Posterior vena cava (tissue), 2 donors: ENCODE measurements at regions not wholly inside any gene's neighbourhood (a gene's known extent, or its start where the extent isn't known, plus 50 kb on each side); places are given as distances from the start of the nearest gene placed in this dataset.

Source experiments
- DNase-seq: peaks from one replicate; pipeline ENCODE4 v3.0.0-alpha.2; 2020; ENCODE audit warnings: low spot score
- intact Hi-C, 2 donors: fragments of 100-400 bp; cut with DNase I; formaldehyde crosslinking; loops; one replicate each; pipeline versions ENCODE4 v1.14.1 to v1.14.2; 2022 to 2023
- donor health status: DM: yes; HTN: yes; CAD: no.
- donor health status: DM: yes; HTN: yes; CAD: no.

- intact Hi-C loops, result no loop called here
- DNase-seq, result no peak
These were observed 718.2 kb upstream of the GRM7 start for GRCh38 chr3:6142707-6143106.

GRCh38 chr3:6147883-6148282, 713.0 kb upstream of the GRM7 start:
- intact Hi-C loops, result no loop called here
- no peak for DNase-seq

- intact Hi-C loops, result no loop called here
- DNase-seq, result no peak
These were observed 705.1 kb upstream of the GRM7 start for GRCh38 chr3:6155650-6156338.

- no peak for DNase-seq
- intact Hi-C loops, result no loop called here
These were observed 695.0 kb upstream of the GRM7 start for GRCh38 chr3:6165951-6166350.

- no peak for DNase-seq
- intact Hi-C loops, result no loop called here
These were observed 692.7 kb upstream of the GRM7 start for GRCh38 chr3:6168256-6168655.

- intact Hi-C loops, result no loop called here
These were observed 687.9 kb upstream of the GRM7 start for GRCh38 chr3:6172871-6173642.

GRCh38 chr3:6177417-6177816, 683.5 kb upstream of the GRM7 start:
- intact Hi-C loops, result no loop called here
- no peak for DNase-seq

More at GRCh38 chr3:6172871-6173642, 687.9 kb upstream of the GRM7 start:
- DNase-seq, result no peak

GRCh38 chr3:6179761-6180160, 681.2 kb upstream of the GRM7 start:
- intact Hi-C loops, result no loop called here

GRCh38 chr3:6180171-6180570, 680.7 kb upstream of the GRM7 start:
- intact Hi-C loops, result no loop called here
- no peak for DNase-seq

More at GRCh38 chr3:6179761-6180160, 681.2 kb upstream of the GRM7 start:
- no peak for DNase-seq

GRCh38 chr3:6182476-6182875, 678.4 kb upstream of the GRM7 start:
- DNase-seq, result no peak
- intact Hi-C loops, result no loop called here

- intact Hi-C loops, result no loop called here
These were observed 678.0 kb upstream of the GRM7 start for GRCh38 chr3:6182909-6183308.

GRCh38 chr3:6189384-6189783, 671.5 kb upstream of the GRM7 start:
- no peak for DNase-seq
- intact Hi-C loops, result no loop called here

More at GRCh38 chr3:6182909-6183308, 678.0 kb upstream of the GRM7 start:
- no peak for DNase-seq

GRCh38 chr3:6204891-6205290, 656.0 kb upstream of the GRM7 start:
- intact Hi-C loops, result no loop called here
- DNase-seq, result no peak

GRCh38 chr3:6216135-6217026, 644.5 kb upstream of the GRM7 start:
- intact Hi-C loops, result no loop called here
- no peak for DNase-seq

GRCh38 chr3:6220447-6220846, 640.5 kb upstream of the GRM7 start:
- intact Hi-C loops, result no loop called here
- DNase-seq, result no peak

GRCh38 chr3:6222069-6222468, 638.8 kb upstream of the GRM7 start:
- intact Hi-C loops, result no loop called here
- DNase-seq, result no peak

GRCh38 chr3:6223572-6223971, 637.3 kb upstream of the GRM7 start:
- intact Hi-C loops, result no loop called here

GRCh38 chr3:6228958-6229683, 631.8 kb upstream of the GRM7 start:
- intact Hi-C loops, result no loop called here
- no peak for DNase-seq

More at GRCh38 chr3:6223572-6223971, 637.3 kb upstream of the GRM7 start:
- DNase-seq, result no peak

GRCh38 chr3:6229778-6230410, 631.0 kb upstream of the GRM7 start:
- intact Hi-C loops, result no loop called here
- DNase-seq, result no peak
